Mesodermal cell (in vitro differentiated cells): ENCODE measurements at regions not wholly inside any gene's neighbourhood (a gene's known extent, or its start where the extent isn't known, plus 50 kb on each side); places are given as distances from the start of the nearest gene placed in this dataset.
"Not testable (repeated sequence)": the region's sequence is repeated elsewhere in the genome, so short reads cannot be mapped to it uniquely, and the experiment has no call there.

Experiments
- H3K27ac ChIP-seq: 2 replicates; pipeline ENCODE4 v1.7.0; 2013; ENCODE audit warnings: mild to moderate bottlenecking, low read depth, low read length, moderate library complexity; ENCODE audit not compliant: severe bottlenecking
- H3K36me3 ChIP-seq: 2 replicates; pipeline ENCODE4 v1.7.1; 2013; ENCODE audit warnings: mild to moderate bottlenecking, low read length, moderate library complexity; ENCODE audit not compliant: control insufficient read depth, insufficient read depth
- H3K4me1 ChIP-seq: one replicate; pipeline ENCODE4 v1.7.1; 2013; ENCODE audit warnings: mild to moderate bottlenecking, low read length; ENCODE audit not compliant: insufficient read depth, control insufficient read depth, poor library complexity, severe bottlenecking
- H3K4me3 ChIP-seq: 2 replicates; pipeline ENCODE4 v1.7.0; 2013; ENCODE audit warnings: low read length, control low read depth, mild to moderate bottlenecking; ENCODE audit not compliant: insufficient read depth, poor library complexity, severe bottlenecking; ENCODE audit errors: extremely low read depth
- H3K9me3 ChIP-seq: 2 replicates; pipeline ENCODE4 v1.7.1; 2013; ENCODE audit warnings: mild to moderate bottlenecking, low read length, moderate library complexity; ENCODE audit not compliant: control insufficient read depth
- WGBS, 2 experiments: methylation state at CpG; one replicate each; pipeline ENCODE4 v1.1.5; 2013; ENCODE audit warnings: missing lambda C conversion rate in 2 of 2; ENCODE audit not compliant: insufficient coverage in 2 of 2; 5-methylcytosine and 5-hydroxymethylcytosine counted together

- peaks cover 28% of the 10 kb centered on the region for H3K4me1 ChIP-seq
- 82% methylated on average over 7 of the region's 10 CpGs for WGBS, 2 experiments
- peaks cover 7% of the 10 kb centered on the region for H3K9me3 ChIP-seq
- no peaks in the 10 kb centered on the region for H3K36me3 ChIP-seq
- no peak overlapping the region for H3K4me3 ChIP-seq
- H3K27ac ChIP-seq = peak overlapping the region; percentile 78
Observed at GRCh38 chr2:181790716-181791649, 100.5 kb upstream of the ITPRID2 start.

- Histone ChIP-seq H3K9me3 (peaks cover 7% of the 10 kb centered on the region), H3K4me1 (peaks cover 24% of the 10 kb centered on the region), H3K36me3 (no peaks in the 10 kb centered on the region), H3K4me3 (no peak overlapping the region), H3K27ac (no peak overlapping the region)
- no CpG with 5 or more reads among the region's 1 CpG for WGBS, 2 experiments
Observed at GRCh38 chr2:181792906-181793305, 98.6 kb upstream of the ITPRID2 start.

GRCh38 chr2:181798022-181798421 lies 93.5 kb upstream of the ITPRID2 start:
- Histone ChIP-seq H3K36me3 (no peaks in the 10 kb centered on the region), H3K4me1 (no peaks in the 10 kb centered on the region), H3K27ac (no peak overlapping the region), H3K4me3 (no peak overlapping the region), H3K9me3 (peaks cover 2% of the 10 kb centered on the region)
- WGBS, 2 experiments = 100% methylated on average over 1 of the region's 2 CpGs; no CpG with 5 or more reads in 1 of the 2 experiments

GRCh38 chr2:181802300-181802699 lies 89.2 kb upstream of the ITPRID2 start:
- 80% methylated on average over 1 of the region's 1 CpG; no CpG with 5 or more reads in 1 of the 2 experiments for WGBS, 2 experiments
- H3K27ac ChIP-seq = not testable (repeated sequence)

GRCh38 chr2:181803903-181804799 lies 87.4 kb upstream of the ITPRID2 start:
- 55 to 70% methylated on average over 10 to 11 of the region's 12 CpGs for WGBS, 2 experiments
- not testable (repeated sequence) for H3K9me3 ChIP-seq, H3K36me3 ChIP-seq, H3K4me3 ChIP-seq, H3K27ac ChIP-seq
- peaks cover 24% of the 10 kb centered on the region for H3K4me1 ChIP-seq

More at GRCh38 chr2:181802300-181802699, 89.2 kb upstream of the ITPRID2 start:
- not testable (repeated sequence) for H3K36me3 ChIP-seq, H3K9me3 ChIP-seq, H3K4me3 ChIP-seq
- peaks cover 24% of the 10 kb centered on the region for H3K4me1 ChIP-seq

GRCh38 chr2:181805228-181806038 lies 86.1 kb upstream of the ITPRID2 start:
- H3K9me3 ChIP-seq = no peaks in the 10 kb centered on the region
- H3K4me3 ChIP-seq = no peak overlapping the region
- H3K36me3 ChIP-seq = no peaks in the 10 kb centered on the region
- 95% methylated on average over 2 of the region's 3 CpGs; no CpG with 5 or more reads in 1 of the 2 experiments for WGBS, 2 experiments
- H3K27ac ChIP-seq = peak overlapping the region; percentile 69
- H3K4me1 ChIP-seq = peaks cover 28% of the 10 kb centered on the region

- WGBS, 2 experiments = 88 to 100% methylated on average over 1 of the region's 1 CpG
- peak overlapping the region; percentile 69 for H3K27ac ChIP-seq
- H3K4me1 ChIP-seq = peaks cover 29% of the 10 kb centered on the region
- H3K36me3 ChIP-seq = no peaks in the 10 kb centered on the region
- H3K9me3 ChIP-seq = no peaks in the 10 kb centered on the region
- H3K4me3 ChIP-seq = no peak overlapping the region
Observed at GRCh38 chr2:181806039-181806392, 85.5 kb upstream of the ITPRID2 start.

- Histone ChIP-seq H3K4me1 (peaks cover 43% of the 10 kb centered on the region), H3K27ac (no peak overlapping the region), H3K36me3 (no peaks in the 10 kb centered on the region), H3K9me3 (no peaks in the 10 kb centered on the region), H3K4me3 (no peak overlapping the region)
- 100% methylated on average over 1 of the region's 2 CpGs; no CpG with 5 or more reads in 1 of the 2 experiments for WGBS, 2 experiments
Observed at GRCh38 chr2:181807526-181807925, 84.0 kb upstream of the ITPRID2 start.

- Histone ChIP-seq H3K27ac (peak overlapping the region; percentile 95), H3K4me1 (peaks cover 30% of the 10 kb centered on the region), H3K9me3 (no peaks in the 10 kb centered on the region), H3K36me3 (no peaks in the 10 kb centered on the region), H3K4me3 (no peak overlapping the region)
- 43 to 52% methylated on average over 7 of the region's 9 CpGs for WGBS, 2 experiments
Observed at GRCh38 chr2:181810823-181811695, 80.5 kb upstream of the ITPRID2 start.
